ENCODE measurements at regions not wholly inside any gene's neighbourhood (a gene's known extent, or its start where the extent isn't known, plus 50 kb on each side); places are given as distances from the start of the nearest gene placed in this dataset.

- no peak overlapping the region for H3K23ac ChIP-seq (ENCODE audit: low read depth, low read length)
- dilution Hi-C loops (cut with HindIII; ENCODE audit: low sequenced_read_pairs, unreplicated experiment) (no loop called here), in situ Hi-C loops (cut with MboI; ENCODE audit: low sequenced_read_pairs) (no loop called here), intact Hi-C loops (cut with micrococcal nuclease) (no loop called here)
- H2AFZ ChIP-seq (replicated peaks; ENCODE audit: low read length, poor library complexity): no peak overlapping the region
- ATAC-seq (ENCODE audit: low read depth): no peak
- H3K18ac ChIP-seq (ENCODE audit: low read depth, low read length): peak overlapping the region; percentile 95
- no peak overlapping the region for H4K8ac ChIP-seq (ENCODE audit: low read depth in 2 of 2, low read length in 2 of 2)
- BruUV-seq (replicated peaks): no TSS peak
- H4K5ac ChIP-seq (ENCODE audit: low read depth, low read length): peak overlapping the region; percentile 76
- H2BK20ac ChIP-seq (ENCODE audit: low read depth, low read length): peak overlapping the region; percentile 59; the same call in 1 of the 2 replicates
- H2AK9ac ChIP-seq (replicated peaks; ENCODE audit: low read depth, low read length, poor library complexity): no peak overlapping the region
- no peaks in the 10 kb centered on the region for H4K20me1 ChIP-seq (ENCODE audit: insufficient read depth, low read length)
- H2BK15ac ChIP-seq (ENCODE audit: low read depth, low read length): no peak overlapping the region
- H3K36me3 ChIP-seq (ENCODE audit: control insufficient read depth, insufficient read depth, low read length): no peaks in the 10 kb centered on the region
- H3K9me3 ChIP-seq (ENCODE audit: control insufficient read depth, insufficient read depth, low read length): no peaks in the 10 kb centered on the region
- DNase-seq: peak; percentile 48
- H3K4me3 ChIP-seq (ENCODE audit: insufficient read depth, low read depth, low read length): no peak overlapping the region
- TF ChIP-seq CHD1 (IDR thresholded peaks at IDR 0.05; ENCODE audit: low read depth, low read length): no peak
- TF ChIP-seq MAZ (IDR thresholded peaks at IDR 0.05; ENCODE audit: borderline replicate concordance, low read depth, low read length): no peak
- TF ChIP-seq MXI1 (IDR thresholded peaks at IDR 0.05; ENCODE audit: borderline replicate concordance, low read depth, low read length): no peak
- no peak for TF ChIP-seq ELK1 (IDR thresholded peaks at IDR 0.05; ENCODE audit: borderline replicate concordance, low read depth, low read length)
- TF ChIP-seq NFE2L2 (IDR thresholded peaks at IDR 0.05; ENCODE audit: low read depth, low read length): no peak
- TF ChIP-seq POLR2A (IDR thresholded peaks at IDR 0.05; ENCODE audit: low read depth, low read length): no peak
- TF ChIP-seq RFX5 (IDR thresholded peaks at IDR 0.05; ENCODE audit: low read depth, low read length): no peak
- TF ChIP-seq CEBPB (IDR thresholded peaks at IDR 0.05; ENCODE audit: low read depth, low read length): no peak
- no peak for TF ChIP-seq RAD21 (IDR thresholded peaks at IDR 0.05; ENCODE audit: low read length)
- no peak for TF ChIP-seq FOS (IDR thresholded peaks at IDR 0.05; ENCODE audit: low read depth, low read length)
- no peak for TF ChIP-seq MAFK (IDR thresholded peaks at IDR 0.05; ENCODE audit: low read depth, low read length)
- TF ChIP-seq SMC3 (IDR thresholded peaks at IDR 0.05; ENCODE audit: low read depth, low read length): no peak
- H2BK5ac ChIP-seq (ENCODE audit: low read depth, low read length, poor library complexity, severe bottlenecking): no peak overlapping the region
- no peaks in the 10 kb centered on the region for H3K79me1 ChIP-seq (ENCODE audit: low read depth in 1 of 2, low read length in 2 of 2)
- peak overlapping the region; percentile 79; the same call in 1 of the 2 replicates for H3K27ac ChIP-seq (ENCODE audit: insufficient read depth, low read length)
- H3K9me1 ChIP-seq (ENCODE audit: insufficient read depth, low read length): no peaks in the 10 kb centered on the region
- no peak overlapping the region for H3K14ac ChIP-seq (replicated peaks; ENCODE audit: low read depth, low read length)
- H3K4ac ChIP-seq (ENCODE audit: low read depth, low read length): no peak overlapping the region
- H3K4me1 ChIP-seq (ENCODE audit: control insufficient read depth, insufficient read depth, low read length): peaks cover 11% of the 10 kb centered on the region
- H3K27me3 ChIP-seq (ENCODE audit: control insufficient read depth, insufficient read depth, low read length): no peaks in the 10 kb centered on the region; the same call in 1 of the 2 replicates
- H3K9ac ChIP-seq (ENCODE audit: low read depth, low read length): no peak overlapping the region
- ChIA-PET CTCF (no interaction called here), POLR2A (ENCODE audit: unreplicated experiment) (no interaction called here)
- no peak overlapping the region for H4K91ac ChIP-seq (ENCODE audit: insufficient read depth, low read depth, low read length)
- H3K4me2 ChIP-seq (ENCODE audit: low read depth, low read length): peak overlapping the region; percentile 54; the same call in 1 of the 2 replicates
- no peak overlapping the region for H2AK5ac ChIP-seq (ENCODE audit: low read depth, low read length)
- peak overlapping the region; percentile 50; the same call in 1 of the 2 replicates for H2BK120ac ChIP-seq (ENCODE audit: low read depth, low read length)
- no peak overlapping the region for H3K56ac ChIP-seq (ENCODE audit: extremely low read depth, insufficient read depth, low read length)
These were observed 455.4 kb upstream of the TENM4 start for GRCh38 chr11:79896258-79896657.
